Stimulated activated CD4-positive, alpha-beta T cell treated with anti-CD3 and anti-CD28 coated beads, Interleukin-1b, Interleukin-23, amount 100 ng/mL, for 1 hour (primary cell): ENCODE measurements at regions not wholly inside any gene's neighbourhood (a gene's known extent, or its start where the extent isn't known, plus 50 kb on each side); places are given as distances from the start of the nearest gene placed in this dataset.
"Not testable (repeated sequence)": the region's sequence is repeated elsewhere in the genome, so short reads cannot be mapped to it uniquely, and the experiment has no call there.

Experiments
- DNase-seq, 2 donors: peaks; one replicate each; pipeline ENCODE4 v3.0.0-alpha.2; 2020; ENCODE audit warnings: low read depth in 2 of 2

DNA sequence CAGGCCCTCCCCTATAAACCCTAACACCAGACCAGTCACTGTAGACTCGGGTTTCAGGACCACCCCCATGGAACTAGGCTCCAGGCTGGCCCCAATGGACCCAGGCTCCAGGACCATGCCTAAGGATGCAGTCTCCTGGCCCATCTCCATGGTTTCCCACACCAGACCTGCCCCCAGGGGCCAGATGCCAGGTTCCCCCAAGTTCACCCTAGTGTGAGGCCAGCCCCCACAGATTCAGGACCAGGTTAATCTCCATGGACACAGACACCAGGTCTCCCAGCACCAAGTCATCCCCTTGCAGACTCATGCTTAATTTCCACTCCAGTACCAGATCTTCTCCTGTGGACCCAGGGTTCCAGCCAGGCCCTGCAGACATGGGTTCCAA lies 103.8 kb upstream of the LANCL2 start:
- no peak for DNase-seq

DNA sequence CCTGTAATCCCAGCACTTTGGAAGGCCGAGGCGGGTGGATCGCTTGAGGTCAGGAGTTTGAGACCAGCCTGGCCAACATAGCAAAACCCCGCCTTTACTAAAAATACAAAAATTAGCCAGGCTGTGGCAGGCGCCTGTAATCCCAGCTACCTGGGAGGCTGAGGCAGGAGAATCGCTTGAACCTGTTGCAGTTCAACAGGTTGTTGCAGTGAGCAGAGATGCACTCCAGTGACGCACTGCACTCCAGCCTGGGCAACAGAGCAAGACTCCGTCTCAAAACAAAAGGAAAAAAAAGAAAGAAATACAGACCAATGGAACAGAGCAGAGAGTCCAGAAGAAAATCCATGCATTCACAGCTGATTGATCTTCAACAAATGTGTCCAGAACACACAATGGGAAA lies 99.8 kb upstream of the LANCL2 start:
- DNase-seq: not testable (repeated sequence)

DNA sequence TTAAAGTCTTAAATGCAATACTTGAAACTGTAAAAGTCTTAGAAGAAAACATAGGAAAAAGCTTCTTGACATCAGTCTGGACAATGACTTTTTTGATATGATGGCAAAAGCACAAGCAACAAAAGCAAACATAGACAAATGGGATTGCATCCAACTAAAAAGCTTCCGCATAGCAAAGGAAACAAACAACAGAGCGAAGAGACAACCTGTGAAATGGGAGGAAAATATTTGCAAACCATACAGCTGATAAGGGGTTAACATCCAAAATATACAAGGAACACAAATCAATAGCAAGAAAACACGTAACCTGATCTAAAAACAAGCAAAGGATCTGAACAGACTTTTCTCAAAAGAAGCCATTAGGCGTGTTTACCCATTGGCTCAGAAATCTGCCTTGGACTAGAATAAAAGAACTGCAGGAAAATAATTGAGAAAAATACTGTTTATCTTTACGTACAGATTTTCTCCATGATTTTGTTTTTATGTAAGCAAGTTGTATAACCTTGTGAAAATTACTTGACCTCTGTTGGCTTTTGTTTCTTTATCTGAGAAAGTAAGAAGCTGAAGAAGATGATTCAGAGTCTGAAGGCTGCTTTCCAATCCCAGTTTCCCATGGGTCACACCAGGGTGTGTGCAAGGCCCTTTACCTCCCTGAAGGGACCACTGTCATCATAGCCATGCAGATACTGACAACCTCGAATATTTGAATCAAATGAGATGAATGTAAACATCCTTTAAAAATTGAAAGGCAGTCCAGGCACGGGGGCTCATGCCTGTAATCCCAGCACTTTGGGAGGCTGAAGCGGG lies 99.1 kb upstream of the LANCL2 start:
- DNase-seq: no peak

DNA sequence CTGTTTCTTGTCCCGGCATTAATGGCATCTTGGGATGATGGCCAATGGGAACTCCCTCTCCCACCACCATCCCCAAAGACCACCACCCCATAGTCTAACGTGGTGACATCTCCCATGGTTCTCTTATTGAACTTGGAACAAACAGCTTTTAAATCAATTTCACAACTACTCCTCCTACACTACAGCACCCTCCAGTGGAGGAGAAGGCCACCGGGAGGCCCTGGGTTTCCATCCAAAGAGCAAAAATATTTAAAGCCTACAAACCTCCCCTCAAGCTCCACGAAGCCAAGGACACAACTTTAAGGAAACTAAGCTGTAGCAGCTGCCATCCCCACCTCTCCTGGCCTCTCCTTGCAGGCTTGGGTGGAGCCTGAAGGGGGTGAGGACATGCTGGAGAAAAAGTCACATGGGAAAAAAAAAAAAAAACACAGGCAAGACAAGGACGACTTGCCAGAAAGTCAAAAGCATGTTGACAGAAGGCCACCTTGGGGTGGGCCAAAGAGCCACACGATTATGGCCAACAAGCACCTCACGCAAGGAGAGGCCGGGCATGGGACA lies 94.0 kb upstream of the LANCL2 start:
- no peak for DNase-seq

DNA sequence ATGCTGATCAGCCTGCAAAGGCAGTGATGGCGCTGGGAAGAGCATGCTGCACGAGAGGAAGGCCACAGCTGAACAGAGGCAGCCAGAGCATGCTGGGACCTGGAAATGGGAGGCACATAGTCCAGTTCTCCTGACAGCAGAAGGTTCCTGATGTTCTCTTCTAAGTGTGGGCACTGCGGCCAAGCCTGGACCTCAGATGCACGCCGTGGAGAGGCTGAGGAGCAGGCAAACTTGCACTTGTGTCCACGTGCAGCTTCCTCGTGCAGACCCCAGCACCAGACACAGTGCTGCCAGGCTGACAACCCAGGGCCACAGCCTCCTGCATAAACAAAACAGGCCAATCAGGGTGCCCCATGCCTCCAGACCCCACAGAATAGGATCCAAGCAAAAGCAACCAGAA lies 93.5 kb upstream of the LANCL2 start:
- no peak for DNase-seq

DNA sequence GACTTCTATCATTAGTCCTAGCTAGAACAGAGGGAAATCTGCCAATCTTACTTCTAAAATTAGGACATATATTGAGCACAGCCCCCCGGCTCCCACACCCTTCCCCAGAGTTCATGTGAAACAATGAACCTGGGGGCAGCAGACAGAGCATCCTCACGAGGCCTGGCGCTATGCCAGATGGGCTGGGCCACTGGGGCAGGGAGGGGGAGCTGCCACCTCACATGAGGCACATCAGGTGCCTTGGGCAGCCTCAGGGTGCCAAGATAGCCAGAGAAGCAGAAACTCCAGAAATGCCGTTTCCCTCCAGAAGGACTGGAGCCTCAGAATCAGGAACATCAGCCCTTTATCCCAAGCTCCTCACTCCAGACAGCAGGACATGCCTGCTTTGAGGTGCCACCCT lies 92.8 kb upstream of the LANCL2 start:
- no peak for DNase-seq

DNA sequence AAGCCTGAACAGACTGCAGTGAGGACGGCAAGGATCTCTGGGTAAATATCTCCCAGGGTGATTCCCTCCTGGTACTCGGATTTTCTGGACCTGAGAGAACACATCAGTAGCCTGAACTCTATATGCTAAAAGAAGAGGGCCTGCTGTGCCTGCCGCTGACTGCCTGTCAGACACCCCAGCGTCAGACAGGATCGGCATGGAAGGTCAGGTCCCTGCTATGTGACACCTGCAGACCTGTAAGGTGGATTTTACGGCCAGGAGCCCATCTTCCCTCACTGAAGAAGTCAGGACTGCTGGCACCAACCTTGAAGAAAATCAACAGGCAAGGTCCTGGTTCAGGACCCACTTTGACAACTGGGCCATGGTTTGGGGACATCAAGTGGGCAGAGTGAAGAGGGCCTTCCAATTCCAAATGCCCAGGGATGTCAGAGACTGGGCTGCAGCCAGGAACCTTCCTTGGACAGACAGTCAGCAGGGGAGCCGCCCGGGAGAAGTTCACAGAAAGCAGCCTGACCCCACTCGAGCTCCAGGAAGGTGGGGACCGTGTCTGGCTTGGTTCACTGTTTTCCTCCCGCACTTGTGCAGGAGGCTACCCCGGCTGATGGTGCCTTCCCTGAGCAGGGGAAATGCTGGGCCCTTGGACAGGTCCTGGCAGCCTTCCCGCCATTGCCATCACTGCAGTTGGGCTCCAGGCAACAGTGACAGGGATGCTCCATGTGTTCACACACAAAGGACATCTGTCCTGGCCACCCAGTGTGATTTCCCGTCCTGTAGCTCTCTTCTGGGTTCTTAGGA lies 91.8 kb upstream of the LANCL2 start:
- DNase-seq: no peak

DNA sequence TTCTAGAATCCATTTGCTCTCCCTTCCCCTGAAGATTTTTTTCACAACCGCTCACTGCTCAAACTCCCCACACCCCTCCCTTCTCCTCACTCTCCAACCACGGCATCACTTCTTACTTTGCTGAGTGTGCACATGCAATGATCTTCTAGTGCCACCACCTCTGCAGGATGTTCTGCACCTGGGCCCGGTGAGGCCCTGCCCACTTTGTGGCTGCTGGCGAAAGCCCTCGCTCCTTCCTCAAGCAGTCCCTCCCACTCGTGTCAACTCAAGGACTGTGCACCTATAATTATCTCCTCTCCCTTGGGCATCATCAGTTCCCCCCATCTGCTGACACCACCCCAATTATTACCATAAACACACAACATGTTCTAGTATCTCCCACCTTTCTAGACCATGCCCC lies 91.0 kb upstream of the LANCL2 start:
- no peak for DNase-seq

DNA sequence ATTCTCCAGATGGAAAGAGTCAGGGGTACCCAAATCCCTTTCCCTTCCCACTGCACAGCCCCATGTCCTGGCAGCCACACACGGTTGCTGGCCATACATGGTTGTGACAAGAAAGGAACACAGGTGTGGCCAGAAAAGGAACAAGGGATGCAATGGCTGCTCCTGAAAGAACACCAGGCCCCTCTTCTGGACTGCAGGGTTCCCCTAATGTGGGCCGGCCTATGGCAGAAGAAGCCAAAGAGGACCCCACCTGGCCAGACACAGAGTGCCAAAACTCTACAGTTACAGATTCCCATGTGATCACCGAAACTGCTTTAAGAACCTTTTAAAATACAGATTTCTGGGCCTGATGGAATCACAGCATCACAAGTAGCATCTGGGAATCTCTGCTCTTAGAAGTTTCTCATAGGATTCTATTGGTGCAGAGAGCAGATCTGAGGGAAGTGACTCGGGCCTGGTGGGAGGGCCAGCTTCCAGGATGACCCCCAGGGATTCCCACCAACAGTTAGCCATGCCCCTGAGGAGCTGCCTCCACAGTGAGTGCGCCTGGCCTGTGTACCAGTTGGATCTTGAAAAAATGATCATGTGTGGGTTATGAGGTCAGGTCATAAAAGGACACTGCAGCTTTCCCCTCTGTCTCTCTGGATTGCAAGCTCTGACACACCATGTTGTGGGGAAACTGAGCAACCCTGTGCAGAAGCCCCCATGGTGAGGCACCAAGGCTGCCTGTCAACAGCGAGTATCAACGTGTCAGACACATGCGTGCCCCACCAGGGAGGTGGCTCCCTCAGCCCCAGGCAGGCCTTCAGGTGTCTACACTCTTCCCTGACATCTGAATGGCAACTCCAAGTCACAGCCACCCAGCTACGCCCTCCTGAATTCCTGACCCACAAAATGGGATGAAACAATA lies 89.6 kb upstream of the LANCL2 start:
- no peak for DNase-seq

DNA sequence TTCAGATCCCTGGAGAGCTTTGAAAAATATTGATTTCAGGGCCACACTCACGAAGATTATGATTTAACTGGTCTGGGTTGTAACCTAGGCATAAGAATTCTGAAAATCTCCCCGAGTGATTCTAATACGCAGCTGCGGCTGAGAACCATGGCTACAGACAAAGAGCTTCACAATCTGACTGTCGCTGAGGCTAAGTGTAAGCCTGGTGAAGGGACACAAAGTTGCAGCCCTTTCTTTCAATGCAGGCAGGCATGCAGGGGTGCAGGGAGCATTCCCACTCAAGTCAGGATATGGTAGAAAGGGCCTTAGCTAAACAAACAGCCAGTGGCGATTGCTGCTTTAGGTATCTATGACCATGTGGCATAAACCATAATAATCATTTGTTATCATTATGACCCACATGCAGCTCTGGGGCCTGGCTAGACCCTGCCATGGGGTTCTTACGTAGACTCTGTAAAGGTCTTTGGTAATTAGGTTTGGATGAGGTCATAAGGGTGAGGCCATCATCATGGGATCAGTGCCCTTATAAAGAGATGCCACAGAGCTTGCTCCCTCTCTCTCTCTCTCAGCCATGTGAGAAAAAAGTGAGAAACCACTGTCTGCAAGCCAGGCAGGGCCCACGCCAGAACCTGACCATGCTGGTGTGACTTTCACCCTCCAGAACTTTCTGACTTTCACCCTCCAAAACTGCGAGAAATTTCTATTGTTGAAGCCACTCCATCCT lies 88.4 kb upstream of the LANCL2 start:
- DNase-seq: no peak

DNA sequence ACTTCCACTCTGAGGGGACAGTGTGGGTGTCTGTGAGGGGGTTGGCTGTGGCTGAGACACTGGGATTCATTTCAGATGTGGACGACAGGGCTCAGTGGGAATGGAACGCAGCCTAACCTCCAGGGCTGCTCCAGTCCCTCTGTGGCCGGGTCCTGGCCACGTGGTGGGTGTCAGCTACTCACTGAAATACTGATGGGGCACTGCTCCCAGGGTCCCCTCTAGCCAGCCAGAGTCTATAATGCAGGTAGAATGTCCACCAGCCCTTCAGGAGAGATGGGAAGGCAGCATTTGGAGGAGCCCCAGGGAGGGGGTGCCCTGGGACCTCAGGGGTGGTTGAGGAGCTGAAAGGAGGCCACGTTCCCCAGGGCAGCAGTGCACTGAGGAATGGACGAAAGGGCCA lies 87.2 kb upstream of the LANCL2 start:
- no peak for DNase-seq

DNA sequence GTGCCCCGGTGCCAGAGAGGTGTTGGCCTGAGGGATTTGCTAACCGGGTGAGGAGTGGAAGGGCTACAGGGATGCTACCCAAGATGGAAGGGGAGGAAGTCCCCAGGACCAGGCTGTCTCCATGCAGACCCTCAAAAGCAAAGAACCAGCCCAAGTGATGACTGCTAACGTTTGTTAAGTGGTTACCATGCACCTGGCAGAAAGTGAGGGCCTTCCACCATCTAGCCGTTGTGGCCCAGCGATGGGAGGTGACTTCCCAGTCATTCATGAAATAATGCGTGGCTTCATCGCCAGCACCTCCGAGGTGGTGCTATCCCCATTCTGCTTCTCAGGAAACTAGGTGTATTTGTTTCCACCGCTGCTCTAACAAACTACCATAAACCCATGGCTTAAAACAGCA lies 86.8 kb upstream of the LANCL2 start:
- no peak for DNase-seq

DNA sequence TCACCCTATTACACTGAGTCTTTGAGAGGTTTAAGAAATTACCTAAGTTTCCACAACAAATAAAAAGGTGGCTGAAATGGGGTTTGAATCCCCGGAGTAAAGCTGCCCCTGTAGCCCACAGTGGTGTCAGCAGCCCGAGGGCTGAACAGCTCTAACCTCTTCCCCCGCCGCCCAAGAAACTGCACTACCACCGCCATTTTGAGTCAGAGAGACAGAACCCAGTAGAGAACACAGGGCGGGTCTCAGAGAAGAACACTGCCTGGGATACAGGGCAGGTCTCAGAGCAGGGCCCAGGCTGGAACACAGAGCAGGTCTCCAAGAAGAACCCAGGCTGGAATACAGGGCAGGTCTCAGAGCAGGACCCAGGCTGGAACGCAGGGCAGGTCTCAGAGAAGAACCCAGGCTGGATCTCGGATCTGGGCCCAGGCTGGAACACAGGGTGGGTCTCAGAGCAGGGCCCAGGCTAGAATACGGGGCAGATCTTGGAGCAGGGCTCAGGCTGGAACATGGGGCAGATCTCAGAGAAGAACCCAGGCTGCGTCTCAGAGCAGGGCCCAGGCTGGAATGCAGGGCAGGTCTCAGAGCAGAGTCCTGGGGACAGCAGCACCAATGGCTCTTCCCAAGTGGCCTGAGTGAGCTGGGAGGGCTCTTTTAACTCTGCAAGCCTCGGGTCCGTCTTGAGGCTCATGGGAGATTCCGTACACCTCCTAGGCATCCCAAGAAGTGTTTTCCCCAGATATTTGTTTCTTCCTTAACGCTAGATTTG lies 85.9 kb upstream of the LANCL2 start:
- no peak for DNase-seq

DNA sequence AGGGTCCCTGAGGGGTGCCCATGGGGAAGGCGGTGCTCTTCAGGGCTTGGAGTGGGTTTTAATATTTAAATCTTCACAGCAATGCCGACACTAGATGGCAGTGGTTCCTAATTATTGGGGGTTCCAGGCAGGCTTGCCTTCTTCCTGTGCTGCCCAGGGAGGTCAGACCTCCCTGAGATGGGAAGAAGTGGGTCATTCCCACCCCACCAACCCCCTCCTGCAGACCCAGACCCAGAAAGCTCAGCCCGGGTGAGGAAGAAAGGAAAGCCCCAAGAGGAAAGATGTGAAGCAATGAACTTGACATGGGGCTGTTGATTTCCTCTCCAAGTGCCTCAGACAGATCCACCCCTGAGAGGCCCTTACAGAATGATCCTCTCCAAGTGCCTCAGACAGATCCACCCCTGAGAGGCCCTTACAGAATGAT lies 85.1 kb upstream of the LANCL2 start:
- peak; percentile 13 to 27 for DNase-seq

DNA sequence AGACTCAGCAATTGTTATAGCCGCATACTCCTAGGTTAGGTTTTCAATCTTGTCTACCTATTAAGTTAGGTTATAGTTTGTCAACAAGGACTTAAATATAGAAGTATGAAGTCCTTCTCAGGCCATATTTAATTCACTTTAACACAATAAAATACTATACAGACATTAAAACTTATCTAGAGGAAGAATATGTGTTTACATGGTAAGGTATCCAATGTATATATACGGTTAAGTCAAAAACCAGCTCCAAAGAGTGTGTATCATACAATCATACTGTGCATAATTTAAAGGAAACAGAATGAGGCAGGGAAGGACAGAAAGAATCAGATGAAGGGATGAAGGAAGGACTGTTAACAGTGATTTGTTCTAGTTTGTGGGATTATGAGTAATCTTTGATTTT lies 79.5 kb upstream of the LANCL2 start:
- DNase-seq: no peak

DNA sequence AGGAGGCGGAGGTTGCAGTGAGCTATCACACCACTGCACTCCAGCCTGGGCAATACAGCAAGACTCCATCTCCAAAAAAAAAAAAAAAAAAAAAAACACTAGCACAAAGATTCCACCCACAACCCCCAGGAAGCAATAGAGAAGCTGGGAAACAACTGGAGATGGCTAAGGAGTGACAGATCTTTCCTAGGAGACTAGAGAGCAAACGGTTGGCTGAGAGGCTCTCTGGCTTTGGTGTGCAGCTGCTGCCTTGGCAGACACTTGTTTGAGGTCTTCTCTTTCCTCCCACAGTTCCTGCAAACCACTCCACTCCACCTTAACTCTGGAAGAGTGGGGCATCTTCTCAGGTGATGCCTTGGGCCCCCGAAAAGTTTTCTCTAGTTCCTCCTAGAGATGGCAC lies 78.5 kb upstream of the LANCL2 start:
- no peak for DNase-seq

DNA sequence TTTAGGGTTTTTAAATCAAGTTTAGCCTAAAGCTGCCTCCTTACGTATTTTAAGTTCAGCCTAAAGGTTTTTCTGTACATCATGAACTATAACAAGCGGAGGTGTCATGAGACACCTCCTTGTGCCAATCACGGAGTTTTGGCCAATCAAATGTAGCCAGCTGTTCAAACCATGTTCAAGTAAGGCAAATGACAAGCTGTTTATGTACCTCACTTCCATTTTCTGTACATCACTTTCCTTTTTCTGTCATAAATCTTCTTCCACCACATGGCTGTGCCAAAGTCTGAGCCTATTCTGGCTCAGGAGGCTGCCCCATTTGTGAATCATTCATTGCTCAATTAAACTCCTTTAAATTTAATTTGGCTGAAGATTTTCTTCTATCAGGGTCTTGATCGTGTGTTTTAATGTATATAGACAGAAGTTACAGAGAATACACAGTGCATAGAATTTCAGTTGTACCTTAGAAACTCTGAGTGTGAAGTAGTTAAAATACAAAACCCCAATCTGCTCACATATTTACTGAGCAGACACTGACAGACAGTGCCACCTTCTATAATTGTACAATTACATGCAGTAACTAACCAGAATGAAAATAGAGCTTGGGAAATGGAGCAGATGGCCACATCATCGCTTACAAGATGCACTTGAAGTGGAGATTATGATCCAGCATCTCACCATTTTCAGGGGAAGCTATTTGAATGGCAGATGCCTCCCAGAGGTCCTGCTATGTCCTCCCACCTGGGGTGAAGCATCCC lies 76.9 kb upstream of the LANCL2 start:
- no peak for DNase-seq

DNA sequence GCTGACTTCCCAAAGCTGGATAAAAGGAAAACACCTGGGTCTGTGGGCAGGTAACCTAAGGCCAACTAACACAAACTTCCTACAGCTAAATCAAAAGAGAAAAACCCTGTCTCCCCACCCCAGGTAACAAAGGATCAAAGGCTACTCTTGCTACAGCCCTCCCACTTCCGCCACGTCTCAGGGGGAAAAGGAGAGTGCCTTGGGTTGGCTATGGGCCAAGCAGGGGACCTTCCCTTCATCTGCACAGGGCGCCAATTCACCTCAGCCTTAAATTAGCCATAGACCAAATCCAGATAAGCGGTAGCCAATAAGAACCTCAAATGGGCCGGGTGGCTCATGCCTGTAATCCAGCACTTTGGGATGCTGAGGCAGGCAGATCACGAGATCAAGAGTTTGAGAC lies 69.1 kb upstream of the LANCL2 start:
- DNase-seq: no peak

DNA sequence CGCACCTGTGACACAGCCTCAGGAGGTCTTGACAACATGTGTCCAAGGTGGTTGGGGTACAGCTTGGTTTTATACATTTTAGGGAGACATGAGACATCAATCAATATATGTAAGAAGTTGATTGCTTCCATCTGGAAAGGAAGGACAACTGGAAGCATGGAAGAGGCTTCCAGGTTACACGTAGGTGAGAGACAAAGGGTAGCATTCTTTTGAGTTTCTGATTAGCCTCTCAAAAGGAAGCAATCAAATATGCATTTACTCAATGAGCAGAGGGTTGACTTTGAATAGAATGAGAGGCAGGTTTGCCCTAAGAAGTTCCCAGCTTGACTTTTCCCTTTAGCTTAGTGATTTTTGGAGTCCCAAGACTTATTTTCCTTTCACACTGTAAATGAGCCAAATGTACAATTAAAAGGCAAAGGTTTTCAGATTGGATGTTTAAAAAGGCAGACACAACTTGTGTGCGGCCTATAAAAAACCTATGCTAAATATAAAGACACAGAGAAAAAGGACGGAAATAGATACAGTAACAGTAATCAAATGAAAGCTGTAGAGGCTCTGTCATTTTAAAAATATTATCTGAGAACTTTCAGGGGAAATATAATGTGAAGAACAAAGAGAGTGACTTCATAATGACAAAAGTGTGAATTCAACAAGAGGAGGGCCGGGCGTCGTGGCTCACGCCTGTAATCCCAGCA lies 65.7 kb upstream of the LANCL2 start:
- no peak for DNase-seq
